SU-DHL-6 (cell line): ENCODE measurements at regions not wholly inside any gene's neighbourhood (a gene's known extent, or its start where the extent isn't known, plus 50 kb on each side); places are given as distances from the start of the nearest gene placed in this dataset.

Experiments used
- EZH2phosphoT487 ChIP-seq: fragments of 200-600 bp; sonication (generic), shearing (Covaris generic); conservative IDR thresholded peaks from 2 replicates; pipeline ENCODE4 v1.6.1; 2018; ENCODE audit warnings: mild to moderate bottlenecking, antibody characterized with exemption, low read length, moderate library complexity, mixed read lengths
- TF ChIP-seq, protein P1 (sequence below): fragments of 200-600 bp; sonication (generic); IDR thresholded peaks from one replicate; pipeline ENCODE4 v1.5.1; 2017; ENCODE audit warnings: antibody characterized with exemption, mild to moderate bottlenecking, low read length, moderate library complexity; ENCODE audit not compliant: insufficient read depth, poor library complexity, severe bottlenecking

DNA sequence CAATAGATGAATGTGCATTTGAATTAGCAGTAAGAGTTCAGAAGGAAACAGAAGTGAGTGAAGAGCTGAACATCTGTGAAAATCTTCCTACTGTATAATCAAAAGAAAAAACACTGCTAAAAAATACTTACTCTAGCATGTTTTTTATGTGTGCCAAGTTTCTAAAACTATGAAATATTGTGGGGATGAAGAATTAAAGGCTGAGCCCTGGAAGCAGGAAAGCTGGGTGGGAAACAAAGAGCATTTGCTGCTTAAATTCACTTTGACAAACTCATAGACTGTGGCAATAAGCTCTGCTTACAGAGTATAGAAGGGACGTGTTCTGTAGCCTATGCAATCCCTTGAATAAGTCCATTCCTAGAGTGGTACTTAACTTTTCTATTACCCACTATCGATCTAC lies 261.7 kb downstream of the ANKRD50 start:
- TF ChIP-seq, protein P1, sequence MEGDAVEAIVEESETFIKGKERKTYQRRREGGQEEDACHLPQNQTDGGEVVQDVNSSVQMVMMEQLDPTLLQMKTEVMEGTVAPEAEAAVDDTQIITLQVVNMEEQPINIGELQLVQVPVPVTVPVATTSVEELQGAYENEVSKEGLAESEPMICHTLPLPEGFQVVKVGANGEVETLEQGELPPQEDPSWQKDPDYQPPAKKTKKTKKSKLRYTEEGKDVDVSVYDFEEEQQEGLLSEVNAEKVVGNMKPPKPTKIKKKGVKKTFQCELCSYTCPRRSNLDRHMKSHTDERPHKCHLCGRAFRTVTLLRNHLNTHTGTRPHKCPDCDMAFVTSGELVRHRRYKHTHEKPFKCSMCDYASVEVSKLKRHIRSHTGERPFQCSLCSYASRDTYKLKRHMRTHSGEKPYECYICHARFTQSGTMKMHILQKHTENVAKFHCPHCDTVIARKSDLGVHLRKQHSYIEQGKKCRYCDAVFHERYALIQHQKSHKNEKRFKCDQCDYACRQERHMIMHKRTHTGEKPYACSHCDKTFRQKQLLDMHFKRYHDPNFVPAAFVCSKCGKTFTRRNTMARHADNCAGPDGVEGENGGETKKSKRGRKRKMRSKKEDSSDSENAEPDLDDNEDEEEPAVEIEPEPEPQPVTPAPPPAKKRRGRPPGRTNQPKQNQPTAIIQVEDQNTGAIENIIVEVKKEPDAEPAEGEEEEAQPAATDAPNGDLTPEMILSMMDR = no peak
- TF ChIP-seq EZH2phosphoT487 = no peak
